Right cardiac atrium (tissue), 5 donors: ENCODE measurements at regions not wholly inside any gene's neighbourhood (a gene's known extent, or its start where the extent isn't known, plus 50 kb on each side); places are given as distances from the start of the nearest gene placed in this dataset.
A peak's percentile ranks its signal among the peaks of the same experiment; 100 is the strongest.

Experiments used
- ATAC-seq, 2 donors: fragments of 200-7000 bp; cut with Tn5 transposase; one replicate each; pipeline versions ENCODE4 v1.8.0 to v1.9.1; 2020; ENCODE audit warnings: moderate library complexity in 2 of 2, mild to moderate bottlenecking in 1 of 2
- DNase-seq, 3 donors: peaks; one replicate each; pipeline ENCODE4 v3.0.0-alpha.2; 2020
- H3K27ac ChIP-seq: one replicate; pipeline ENCODE4 v1.5.1; 2013; ENCODE audit warnings: mild to moderate bottlenecking, low read length, control low read depth, moderate library complexity
- H3K27me3 ChIP-seq: one replicate; pipeline ENCODE4 v1.6.1; 2013; ENCODE audit not compliant: control insufficient read depth, insufficient read depth
- H3K4me1 ChIP-seq: one replicate; pipeline ENCODE4 v1.6.1; 2013; ENCODE audit warnings: low read length; ENCODE audit not compliant: control insufficient read depth, insufficient read depth
- H3K4me3 ChIP-seq: one replicate; pipeline ENCODE4 v1.5.1; 2013; ENCODE audit warnings: low read length, control low read depth
- H3K9me3 ChIP-seq: one replicate; pipeline ENCODE4 v1.6.1; 2013; ENCODE audit warnings: low read length; ENCODE audit not compliant: control insufficient read depth
- WGBS: extraction: QIAGEN DNeasy Blood & Tissue Kit; methylation state at CpG from one replicate; pipeline ENCODE4 v1.1.7; 2013; 5-methylcytosine and 5-hydroxymethylcytosine counted together
- intact Hi-C, 4 donors: fragments of 100-400 bp; cut with DNase I; formaldehyde crosslinking; loops; one replicate each; pipeline versions ENCODE4 v1.11.0 to v1.14.0; 2022 to 2023
- donor health status: healthy with polysubstance abuse.
- donor health status: DM: no; HTN: yes; CAD: no.
- donor health status: DM: no; HTN: no; CAD: no.
- donor health status: DM: no; HTN: yes; CAD: no; lungs with severe emphysema.
- donor health status: DM: yes; HTN: yes; CAD: no.

- 85% methylated on average over 2 of the region's 2 CpGs for WGBS
- no peaks in the 10 kb centered on the region for H3K9me3 ChIP-seq
- intact Hi-C loops = no loop called here
- no peak overlapping the region for H3K4me3 ChIP-seq
- H3K27me3 ChIP-seq = no peaks in the 10 kb centered on the region
- DNase-seq (no peak), ATAC-seq (no peak)
- no peaks in the 10 kb centered on the region for H3K4me1 ChIP-seq
- H3K27ac ChIP-seq = no peak overlapping the region
These were observed 185.5 kb downstream of the TEX13C start for GRCh38 chrX:125505207-125505606.

GRCh38 chrX:125507119-125507518 lies 187.4 kb downstream of the TEX13C start:
- H3K27ac ChIP-seq = no peak overlapping the region
- WGBS = 84% methylated on average over 1 of the region's 1 CpG
- no peak overlapping the region for H3K4me3 ChIP-seq
- H3K4me1 ChIP-seq = no peaks in the 10 kb centered on the region
- H3K9me3 ChIP-seq = no peaks in the 10 kb centered on the region
- intact Hi-C loops = no loop called here
- ATAC-seq (no peak), DNase-seq (no peak)
- H3K27me3 ChIP-seq = no peaks in the 10 kb centered on the region

- H3K4me1 ChIP-seq = no peaks in the 10 kb centered on the region
- no peak for ATAC-seq
- intact Hi-C loops = no loop called here
- H3K27me3 ChIP-seq = no peaks in the 10 kb centered on the region
- no peak for DNase-seq
- no peak overlapping the region for H3K27ac ChIP-seq
- no peaks in the 10 kb centered on the region for H3K9me3 ChIP-seq
- 57% methylated on average over 1 of the region's 1 CpG for WGBS
- no peak overlapping the region for H3K4me3 ChIP-seq
These were observed 200.4 kb downstream of the TEX13C start for GRCh38 chrX:125520029-125520428.

GRCh38 chrX:125522752-125523151 lies 203.1 kb downstream of the TEX13C start:
- Histone ChIP-seq H3K27me3 (no peaks in the 10 kb centered on the region), H3K9me3 (no peaks in the 10 kb centered on the region), H3K4me1 (no peaks in the 10 kb centered on the region), H3K4me3 (no peak overlapping the region), H3K27ac (no peak overlapping the region)
- intact Hi-C loops = no loop called here
- WGBS = 82% methylated on average over 2 of the region's 2 CpGs
- ATAC-seq (no peak), DNase-seq (no peak)

GRCh38 chrX:125532411-125533089 lies 212.9 kb downstream of the TEX13C start:
- intact Hi-C loops = no loop called here
- no peaks in the 10 kb centered on the region for H3K4me1 ChIP-seq
- DNase-seq (peak in 1 of 3 donors; percentile 40), ATAC-seq (no peak)
- no peaks in the 10 kb centered on the region for H3K9me3 ChIP-seq
- H3K4me3 ChIP-seq = no peak overlapping the region
- H3K27me3 ChIP-seq = no peaks in the 10 kb centered on the region
- WGBS = 53% methylated on average over 2 of the region's 2 CpGs
- no peak overlapping the region for H3K27ac ChIP-seq

GRCh38 chrX:125533352-125533751 lies 213.7 kb downstream of the TEX13C start:
- Histone ChIP-seq H3K4me3 (no peak overlapping the region), H3K9me3 (no peaks in the 10 kb centered on the region), H3K27me3 (no peaks in the 10 kb centered on the region), H3K27ac (no peak overlapping the region), H3K4me1 (no peaks in the 10 kb centered on the region)
- intact Hi-C loops = no loop called here
- ATAC-seq (no peak), DNase-seq (no peak)
- WGBS = 74% methylated on average over 3 of the region's 3 CpGs

- no peaks in the 10 kb centered on the region for H3K9me3 ChIP-seq
- intact Hi-C loops = no loop called here
- ATAC-seq = no peak
- WGBS = 55% methylated on average over 3 of the region's 3 CpGs
- no peak overlapping the region for H3K4me3 ChIP-seq
- DNase-seq = no peak
- no peaks in the 10 kb centered on the region for H3K4me1 ChIP-seq
- H3K27me3 ChIP-seq = no peaks in the 10 kb centered on the region
- no peak overlapping the region for H3K27ac ChIP-seq
These were observed 224.5 kb downstream of the TEX13C start for GRCh38 chrX:125544031-125544660.

- H3K27ac ChIP-seq = no peak overlapping the region
- ATAC-seq (no peak), DNase-seq (no peak)
- no peaks in the 10 kb centered on the region for H3K9me3 ChIP-seq
- no peak overlapping the region for H3K4me3 ChIP-seq
- intact Hi-C loops = no loop called here
- 54% methylated on average over 2 of the region's 2 CpGs for WGBS
- H3K4me1 ChIP-seq = no peaks in the 10 kb centered on the region
- no peaks in the 10 kb centered on the region for H3K27me3 ChIP-seq
These were observed 225.2 kb downstream of the TEX13C start for GRCh38 chrX:125544856-125545255.

GRCh38 chrX:125577479-125577878 lies 257.8 kb downstream of the TEX13C start:
- WGBS = 73% methylated on average over 1 of the region's 1 CpG
- DNase-seq (no peak), ATAC-seq (no peak)
- Histone ChIP-seq H3K27ac (no peak overlapping the region), H3K27me3 (no peaks in the 10 kb centered on the region), H3K4me3 (no peak overlapping the region), H3K4me1 (no peaks in the 10 kb centered on the region), H3K9me3 (no peaks in the 10 kb centered on the region)
- intact Hi-C loops = no loop called here

GRCh38 chrX:125604448-125604847 lies 284.8 kb downstream of the TEX13C start:
- Histone ChIP-seq H3K27me3 (no peaks in the 10 kb centered on the region), H3K4me3 (no peak overlapping the region), H3K9me3 (no peaks in the 10 kb centered on the region), H3K27ac (no peak overlapping the region), H3K4me1 (no peaks in the 10 kb centered on the region)
- intact Hi-C loops = no loop called here
- ATAC-seq = no peak
- DNase-seq = no peak

- no peaks in the 10 kb centered on the region for H3K27me3 ChIP-seq
- DNase-seq (no peak), ATAC-seq (no peak)
- no peak overlapping the region for H3K27ac ChIP-seq
- intact Hi-C loops = no loop called here
- H3K9me3 ChIP-seq = no peaks in the 10 kb centered on the region
- H3K4me1 ChIP-seq = no peaks in the 10 kb centered on the region
- H3K4me3 ChIP-seq = no peak overlapping the region
- WGBS = 71% methylated on average over 2 of the region's 2 CpGs
These were observed 285.5 kb downstream of the TEX13C start for GRCh38 chrX:125605145-125605544.
